ENCODE measurements at regions not wholly inside any gene's neighbourhood (a gene's known extent, or its start where the extent isn't known, plus 50 kb on each side); places are given as distances from the start of the nearest gene placed in this dataset.
"Not testable (repeated sequence)": the region's sequence is repeated elsewhere in the genome, so short reads cannot be mapped to it uniquely, and the experiment has no call there.

DNA sequence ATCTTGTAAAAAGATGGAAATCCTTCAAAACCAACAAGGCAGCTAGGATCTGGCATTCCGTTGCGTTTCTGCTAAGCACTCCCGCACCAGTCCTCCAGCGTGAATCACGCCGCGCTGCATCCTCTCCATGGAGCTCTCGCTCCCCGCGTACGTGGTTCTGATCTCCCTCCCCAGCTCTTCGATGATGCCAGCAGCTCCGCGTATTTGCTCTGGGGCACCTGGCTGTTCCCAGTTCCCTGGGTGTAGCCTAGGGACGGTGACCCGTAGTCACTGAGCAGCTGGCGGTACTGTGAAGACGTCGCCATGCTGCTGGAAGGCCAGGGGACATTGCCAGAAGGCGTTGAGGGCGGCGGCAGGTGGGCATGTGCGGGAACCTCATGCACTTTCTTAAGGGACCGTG is 407.5 kb downstream of the RNF144A start:
- DNase-seq, result no peak

GRCh38 chr2:7325186-7325585 is 408.0 kb downstream of the RNF144A start:
- peak; percentile 2 for DNase-seq

DNA sequence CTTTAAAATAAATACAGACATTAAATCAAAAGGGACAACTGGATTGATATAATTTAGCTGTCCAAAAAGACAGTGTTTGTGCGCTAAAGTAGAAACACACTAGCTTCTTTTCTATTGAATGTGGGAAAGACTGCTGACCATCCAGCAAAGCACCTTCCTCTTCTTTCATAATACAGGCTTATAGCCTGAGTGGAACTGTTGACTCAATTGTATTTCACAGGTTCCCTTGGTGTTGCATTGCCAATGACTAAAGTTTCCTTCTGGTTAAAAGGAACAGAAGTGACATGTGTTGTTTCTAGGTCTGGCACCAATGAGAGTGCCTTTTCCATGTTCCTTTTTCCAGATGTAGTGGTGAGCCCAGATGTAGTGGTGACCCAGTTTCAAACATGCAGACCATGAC is 412.3 kb downstream of the RNF144A start:
- no peak for DNase-seq

DNA sequence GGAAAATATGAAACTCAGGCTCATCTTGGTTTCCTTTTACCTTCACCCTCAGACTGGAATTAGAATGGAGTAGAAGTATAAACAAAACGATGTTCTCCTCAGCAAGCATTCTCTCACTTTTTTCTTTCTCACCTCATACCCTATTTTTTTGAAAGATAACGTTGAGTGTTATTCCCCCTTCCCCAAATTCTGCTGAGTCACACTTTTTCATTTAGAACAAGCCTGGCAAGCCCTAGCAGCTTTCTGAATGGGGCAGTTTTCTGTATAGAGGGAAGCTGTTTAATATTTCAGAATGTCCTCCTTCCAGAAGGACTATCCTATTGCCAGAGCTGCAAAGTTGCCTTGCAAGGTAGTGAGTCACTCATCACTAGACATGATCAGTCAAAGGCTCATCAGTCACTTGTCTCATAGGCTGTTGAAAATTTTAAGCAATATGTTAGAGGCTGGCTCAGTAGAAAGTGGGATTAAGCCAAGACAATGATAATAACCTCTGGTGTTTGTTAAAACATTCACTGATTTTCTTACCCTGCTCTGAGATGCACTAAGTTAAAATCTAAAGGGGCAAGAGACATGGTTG is 416.1 kb downstream of the RNF144A start:
- no peak for DNase-seq

- no peak for DNase-seq
These were observed 416.8 kb downstream of the RNF144A start for GRCh38 chr2:7333960-7334493.

DNA sequence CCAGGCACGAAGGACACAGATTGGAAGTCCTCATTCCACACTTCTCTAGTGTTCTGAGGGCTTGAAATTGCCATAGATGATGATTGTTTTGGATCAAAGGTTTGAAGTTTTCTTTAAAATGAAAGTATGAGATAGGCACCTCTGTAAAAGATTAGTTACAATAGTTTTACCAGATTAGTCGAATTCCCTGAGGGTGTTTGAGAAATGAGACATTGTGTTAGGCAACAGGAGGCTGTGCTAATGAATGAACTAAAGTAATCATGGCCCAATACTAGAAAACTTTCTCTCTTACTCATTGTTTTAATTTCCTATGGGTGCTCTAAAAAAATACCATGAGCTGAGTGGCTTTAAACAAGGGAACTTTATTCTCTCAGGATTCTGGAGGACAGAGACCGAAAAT is 421.7 kb downstream of the RNF144A start:
- DNase-seq, result no peak

DNA sequence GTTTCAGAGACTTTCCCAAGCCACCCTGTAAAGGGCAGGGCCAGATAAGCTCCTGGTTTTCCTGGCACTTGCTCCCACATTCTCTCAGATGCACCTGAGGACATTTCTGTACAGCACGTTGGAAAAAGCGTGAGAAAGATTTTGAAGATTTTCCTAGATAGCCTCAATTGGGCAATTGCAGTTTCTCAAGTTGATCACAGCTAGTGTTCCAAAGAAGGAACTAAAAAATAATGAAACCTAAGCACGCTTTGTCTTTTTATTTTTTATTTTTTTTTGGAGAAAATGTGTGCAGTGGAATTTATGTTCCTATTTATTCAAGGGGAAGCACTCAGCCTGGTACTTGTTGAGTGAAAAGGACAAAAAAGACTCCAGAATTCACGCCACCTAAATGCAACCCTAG is 429.1 kb downstream of the RNF144A start:
- no peak for DNase-seq

- DNase-seq, result no peak
These were observed 431.5 kb downstream of the RNF144A start for GRCh38 chr2:7348761-7349160.

- DNase-seq, result no peak
These were observed 435.0 kb downstream of the RNF144A start for GRCh38 chr2:7352191-7352590.

GRCh38 chr2:7353571-7353970 is 436.4 kb downstream of the RNF144A start:
- no peak for DNase-seq

- DNase-seq, result no peak
These were observed 438.6 kb downstream of the RNF144A start for GRCh38 chr2:7355781-7356180.

GRCh38 chr2:7356909-7357584 is 439.8 kb downstream of the RNF144A start:
- DNase-seq, result peak; percentile 93

DNA sequence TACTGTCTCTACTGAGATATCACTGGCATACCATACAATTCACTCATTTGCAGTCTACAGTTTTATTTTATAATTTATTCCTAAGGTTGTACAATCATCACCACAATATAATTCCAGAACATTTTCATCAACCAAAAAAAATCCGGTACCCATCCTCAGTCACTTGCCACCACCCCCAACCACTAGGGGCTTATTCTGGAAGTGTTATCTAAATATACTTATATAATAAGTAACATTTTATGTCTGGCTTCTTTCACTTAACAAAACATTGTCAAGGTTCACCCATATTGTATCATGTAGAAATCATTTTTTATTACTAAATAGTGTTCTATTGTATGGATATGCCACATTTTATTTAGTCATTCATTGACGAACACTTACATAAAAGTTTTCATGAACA is 440.8 kb downstream of the RNF144A start:
- no peak for DNase-seq

GRCh38 chr2:7358865-7359447 is 441.7 kb downstream of the RNF144A start:
- peak; percentile 3 for DNase-seq

DNA sequence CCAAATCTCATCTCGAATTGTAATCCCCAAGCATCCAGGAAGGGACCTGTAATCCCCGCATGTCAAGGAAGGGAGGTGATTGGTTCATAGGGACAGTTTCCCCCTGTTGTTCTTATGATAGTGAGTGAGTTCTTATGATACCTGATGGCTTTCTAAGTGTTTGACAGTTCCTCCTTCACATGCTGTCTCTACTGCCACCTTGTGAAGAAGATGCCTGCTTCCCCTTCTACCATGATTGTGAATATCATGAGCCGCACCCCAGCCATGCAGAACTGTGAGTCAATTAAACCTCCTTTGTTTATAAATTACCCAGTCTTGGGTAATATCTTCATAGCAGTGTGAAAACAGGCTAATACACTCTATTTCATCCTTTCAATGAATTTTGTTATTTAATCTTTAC is 446.7 kb downstream of the RNF144A start:
- DNase-seq, result peak; percentile 34

GRCh38 chr2:7368211-7368610 is 451.0 kb downstream of the RNF144A start:
- DNase-seq, result no peak

DNA sequence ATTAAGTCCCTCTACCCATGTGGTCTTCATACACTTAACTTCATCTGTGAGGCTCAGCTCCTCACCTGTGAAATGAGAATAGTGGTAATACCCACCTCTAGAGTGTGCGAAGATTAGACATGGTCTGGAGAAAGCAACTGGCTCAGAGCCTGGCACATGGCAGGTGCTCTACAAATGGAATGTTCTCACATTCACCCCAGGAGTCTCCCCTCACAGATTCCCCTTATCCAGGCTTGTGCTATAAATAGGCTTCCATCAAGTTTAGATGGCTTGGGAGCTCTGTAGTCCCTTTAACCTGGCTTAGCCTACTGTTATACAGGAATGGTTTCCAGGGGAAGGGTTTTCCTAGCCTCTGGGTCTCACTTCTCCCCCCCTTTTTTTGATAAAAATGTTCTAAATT is 455.9 kb downstream of the RNF144A start:
- DNase-seq, result no peak

DNA sequence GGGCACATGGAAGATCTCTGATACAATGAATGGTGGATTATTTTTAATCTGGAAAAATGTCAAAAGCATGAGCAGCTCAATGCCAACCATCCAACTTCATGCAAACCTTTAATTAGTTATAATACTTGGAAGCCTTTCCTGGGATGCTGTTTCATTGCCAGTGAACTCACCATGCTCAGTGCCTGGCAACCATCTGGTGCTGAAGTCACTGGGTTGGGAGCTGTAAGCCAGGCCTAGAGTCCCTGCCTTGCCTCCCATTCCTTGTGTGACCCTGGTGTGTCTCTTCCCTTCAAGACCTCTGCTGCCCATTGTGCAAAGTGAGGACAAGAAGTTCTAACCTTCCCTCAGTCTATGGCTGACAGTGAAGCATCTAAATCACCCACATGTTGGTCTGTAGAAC is 458.7 kb downstream of the RNF144A start:
- no peak for DNase-seq

DNA sequence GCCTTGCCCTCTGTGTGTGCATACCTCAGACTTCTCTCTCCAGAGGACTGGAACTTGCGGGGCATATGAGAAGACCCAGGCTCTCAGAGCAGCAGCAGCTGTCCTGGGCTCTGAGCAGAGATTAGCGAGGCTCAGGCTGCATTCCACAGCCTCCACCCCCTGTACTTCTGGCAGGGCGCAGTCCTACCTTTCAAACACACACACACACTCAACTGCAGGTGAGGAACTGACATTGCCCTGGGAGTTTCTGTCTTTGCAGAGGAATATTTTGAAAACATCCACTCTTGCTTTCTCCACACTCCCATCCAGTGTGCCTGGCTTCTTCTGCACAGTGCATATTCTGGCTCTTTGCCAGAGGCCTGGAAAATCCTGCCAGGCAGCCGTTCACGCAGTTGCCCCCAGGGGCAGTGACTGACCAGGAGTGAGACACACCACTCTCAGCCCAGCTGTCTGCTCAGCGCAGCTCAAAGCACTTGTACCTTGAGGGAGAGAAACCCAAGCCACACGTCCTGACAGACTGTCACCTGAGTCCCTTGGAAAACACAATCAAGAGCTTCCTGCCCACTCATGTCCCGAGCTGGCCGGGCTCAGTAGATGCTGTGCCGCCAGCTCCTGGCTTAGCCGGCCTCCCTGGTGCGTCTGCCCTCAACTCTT is 460.8 kb downstream of the RNF144A start:
- peak; percentile 93 for DNase-seq

DNA sequence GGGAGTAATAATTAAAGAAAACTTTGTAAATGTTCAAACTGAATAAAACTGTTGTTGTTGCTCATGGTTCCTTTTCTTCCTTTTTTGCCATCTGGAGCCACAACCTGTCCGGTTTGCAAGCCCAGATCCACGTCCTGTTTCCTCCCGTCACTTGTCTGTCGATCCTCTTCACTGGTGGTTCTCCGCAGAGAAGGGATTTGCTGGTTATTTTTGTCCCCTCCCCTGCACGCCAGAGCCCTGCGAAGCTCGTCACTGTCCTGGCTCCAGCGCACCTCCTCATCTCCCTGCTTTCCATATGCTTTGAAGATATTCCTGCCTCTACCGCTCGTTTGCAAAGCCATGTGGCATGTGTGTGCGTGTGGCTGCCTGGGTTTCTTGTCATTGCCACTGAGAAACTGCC is 461.4 kb downstream of the RNF144A start:
- DNase-seq, result peak; percentile 65

DNA sequence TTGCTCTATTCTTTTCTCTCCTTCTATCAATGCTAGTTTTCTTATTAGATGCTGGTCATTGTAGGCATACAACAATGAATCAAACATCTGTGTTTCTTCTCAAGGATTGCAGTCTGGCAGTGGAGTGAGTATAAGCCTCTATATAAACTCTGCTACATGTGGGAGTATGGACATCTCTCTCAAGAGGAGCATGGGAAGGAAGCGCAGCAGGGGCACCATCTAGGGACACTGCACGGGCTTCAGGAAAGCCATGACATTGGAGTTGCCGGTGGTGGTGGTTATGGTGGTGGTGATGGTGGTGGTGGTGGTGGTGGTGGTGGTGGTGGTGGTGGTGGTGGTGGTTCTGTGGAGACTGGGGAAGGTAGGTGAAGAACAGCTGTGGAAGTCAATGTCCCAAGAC is 462.6 kb downstream of the RNF144A start:
- DNase-seq, result no peak

DNA sequence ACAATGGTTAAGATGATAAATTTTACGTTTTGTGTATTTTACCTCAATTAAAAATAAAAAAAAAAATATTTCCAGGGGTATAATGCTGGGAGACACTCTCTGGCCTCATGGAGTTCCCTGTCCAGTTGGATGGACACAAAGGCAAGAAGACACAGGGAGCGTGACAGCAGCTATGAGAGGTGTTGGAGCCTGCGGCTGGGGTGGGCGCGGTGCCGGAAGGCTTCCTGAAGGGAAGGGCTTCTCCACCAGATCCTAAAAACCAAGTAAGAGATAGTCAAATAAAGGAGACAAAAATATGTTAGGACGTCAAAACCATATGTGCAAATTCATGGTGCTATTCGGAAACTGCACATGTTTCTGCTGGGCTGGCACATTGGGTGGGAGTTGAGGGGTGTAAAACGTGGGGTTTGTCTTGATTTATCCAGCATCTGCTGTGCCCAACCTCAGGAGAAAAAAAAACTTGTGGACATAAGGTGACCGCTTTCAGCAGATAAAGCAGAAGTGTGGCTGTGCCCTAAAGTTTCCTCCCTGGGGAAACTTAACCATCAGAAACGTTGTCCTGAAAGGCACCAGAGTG is 467.6 kb downstream of the RNF144A start:
- no peak for DNase-seq

DNA sequence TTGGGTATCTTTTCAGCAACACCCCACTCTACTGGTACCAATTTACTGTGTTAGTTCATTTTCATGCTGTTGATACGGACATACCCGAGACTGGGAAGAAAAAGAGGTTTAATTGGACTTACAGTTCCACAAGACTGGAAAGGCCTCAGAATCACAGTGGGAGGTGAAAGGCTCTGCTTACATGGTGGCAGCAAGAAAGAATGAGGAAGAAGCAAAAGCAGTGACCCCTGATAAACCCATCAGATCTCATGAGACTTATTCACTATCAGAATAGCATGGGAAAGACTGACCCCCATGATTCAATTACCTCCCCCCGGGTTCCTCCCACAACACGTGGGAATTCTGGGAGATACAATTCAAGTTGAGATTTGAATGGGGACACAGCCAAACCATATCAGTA is 473.1 kb downstream of the RNF144A start:
- DNase-seq, result not testable (repeated sequence)

Data from DMS53 (cell line).